IPS-20b (cell line): ENCODE measurements at regions not wholly inside any gene's neighbourhood (a gene's known extent, or its start where the extent isn't known, plus 50 kb on each side); places are given as distances from the start of the nearest gene placed in this dataset.

Source experiments
- H3K27ac ChIP-seq: one replicate; pipeline ENCODE4 v1.5.1; 2013; ENCODE audit warnings: low read length
- H3K27me3 ChIP-seq: 2 replicates; pipeline ENCODE4 v1.6.1; 2013; ENCODE audit warnings: mild to moderate bottlenecking, low read length, inconsistent platforms; ENCODE audit not compliant: insufficient read depth
- H3K36me3 ChIP-seq: 2 replicates; pipeline ENCODE4 v1.6.1; 2013; ENCODE audit warnings: low read depth, mild to moderate bottlenecking, inconsistent platforms, low read length, moderate library complexity; ENCODE audit not compliant: insufficient read depth
- H3K4me1 ChIP-seq: 2 replicates; pipeline ENCODE4 v1.6.1; 2013; ENCODE audit warnings: mild to moderate bottlenecking, control low read depth, inconsistent platforms, low read length, moderate library complexity; ENCODE audit not compliant: insufficient read depth
- H3K4me3 ChIP-seq: 2 replicates; pipeline ENCODE4 v1.5.1; 2013; ENCODE audit warnings: mild to moderate bottlenecking, low read length, inconsistent platforms
- H3K9ac ChIP-seq: 2 replicates; pipeline ENCODE4 v1.6.1; 2013; ENCODE audit warnings: low read depth, mild to moderate bottlenecking, inconsistent platforms, low read length, moderate library complexity
- H3K9me3 ChIP-seq: 2 replicates; pipeline ENCODE4 v1.6.1; 2013; ENCODE audit warnings: mild to moderate bottlenecking, low read depth, low read length, inconsistent platforms; ENCODE audit not compliant: insufficient read depth

- H3K4me3 ChIP-seq, result no peak overlapping the region
- no peaks in the 10 kb centered on the region for H3K9me3 ChIP-seq
- no peak overlapping the region for H3K27ac ChIP-seq
- H3K9ac ChIP-seq, result no peak overlapping the region
- H3K27me3 ChIP-seq, result no peaks in the 10 kb centered on the region
- H3K4me1 ChIP-seq, result peaks cover 19% of the 10 kb centered on the region
- no peaks in the 10 kb centered on the region for H3K36me3 ChIP-seq
These were observed 462.3 kb upstream of the MEX3C start for GRCh38 chr18:51659781-51660180.

DNA sequence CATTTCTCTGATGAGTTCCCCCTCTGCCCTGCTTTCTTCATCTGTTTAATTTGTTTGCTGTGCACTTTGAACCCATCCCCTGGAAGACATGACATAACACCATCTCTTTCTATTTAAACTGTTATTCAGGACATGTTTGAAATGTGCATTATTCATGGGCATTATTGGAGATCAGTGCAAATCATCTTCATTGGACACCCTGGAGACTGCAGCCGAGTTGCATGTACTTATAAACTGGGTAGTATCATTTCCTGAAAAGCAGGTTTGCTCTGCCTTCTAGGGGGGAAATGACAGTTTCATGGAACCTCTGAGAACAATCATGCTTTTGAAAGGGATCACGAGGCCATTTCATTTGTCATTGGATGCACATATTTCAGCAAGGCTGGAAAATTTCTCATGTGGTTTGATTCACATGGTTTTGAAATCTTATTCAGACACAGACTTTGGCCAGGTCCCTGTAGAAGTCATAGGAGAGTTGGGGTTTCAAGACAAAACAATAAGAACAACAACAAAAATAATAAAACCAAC is 462.8 kb upstream of the MEX3C start:
- Histone ChIP-seq H3K36me3 (no peaks in the 10 kb centered on the region), H3K4me3 (no peak overlapping the region), H3K9me3 (no peaks in the 10 kb centered on the region), H3K27ac (no peak overlapping the region), H3K27me3 (no peaks in the 10 kb centered on the region), H3K4me1 (peaks cover 15% of the 10 kb centered on the region), H3K9ac (no peak overlapping the region)

GRCh38 chr18:51664236-51664635 is 466.8 kb upstream of the MEX3C start:
- Histone ChIP-seq H3K36me3 (no peaks in the 10 kb centered on the region), H3K4me1 (no peaks in the 10 kb centered on the region), H3K9me3 (no peaks in the 10 kb centered on the region), H3K27me3 (no peaks in the 10 kb centered on the region), H3K4me3 (no peak overlapping the region), H3K9ac (no peak overlapping the region), H3K27ac (no peak overlapping the region)

- Histone ChIP-seq H3K27ac (no peak overlapping the region), H3K36me3 (no peaks in the 10 kb centered on the region), H3K9me3 (no peaks in the 10 kb centered on the region), H3K27me3 (no peaks in the 10 kb centered on the region), H3K4me3 (no peak overlapping the region), H3K9ac (no peak overlapping the region), H3K4me1 (no peaks in the 10 kb centered on the region)
These were observed 469.3 kb upstream of the MEX3C start for GRCh38 chr18:51666763-51667191.

- no peaks in the 10 kb centered on the region for H3K4me1 ChIP-seq
- no peaks in the 10 kb centered on the region for H3K9me3 ChIP-seq
- no peak overlapping the region for H3K9ac ChIP-seq
- H3K36me3 ChIP-seq, result no peaks in the 10 kb centered on the region
- no peak overlapping the region for H3K27ac ChIP-seq
- H3K27me3 ChIP-seq, result no peaks in the 10 kb centered on the region
- no peak overlapping the region for H3K4me3 ChIP-seq
These were observed 470.6 kb upstream of the MEX3C start for GRCh38 chr18:51668101-51668500.

DNA sequence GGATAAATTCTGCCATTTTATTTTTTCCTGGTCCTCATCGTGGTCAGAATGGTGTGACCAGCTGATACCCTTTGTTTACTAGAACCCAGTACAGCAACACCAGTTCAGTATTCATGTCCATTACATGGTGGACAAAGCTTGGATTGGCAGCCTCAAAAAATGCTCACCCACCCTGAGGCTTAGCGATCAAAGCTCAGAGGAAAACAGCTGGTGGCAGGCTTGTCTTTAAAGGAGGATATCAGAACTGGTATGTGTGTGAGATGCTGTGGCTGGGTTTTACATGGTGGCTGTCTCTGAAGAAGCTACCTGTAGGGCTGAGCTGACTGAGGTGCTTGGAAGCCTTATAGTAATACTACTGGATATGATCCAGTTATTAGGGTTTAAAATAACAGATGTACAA is 471.1 kb upstream of the MEX3C start:
- no peak overlapping the region for H3K9ac ChIP-seq
- H3K27ac ChIP-seq, result no peak overlapping the region
- no peaks in the 10 kb centered on the region for H3K4me1 ChIP-seq
- no peaks in the 10 kb centered on the region for H3K9me3 ChIP-seq
- no peak overlapping the region for H3K4me3 ChIP-seq
- H3K27me3 ChIP-seq, result no peaks in the 10 kb centered on the region
- H3K36me3 ChIP-seq, result no peaks in the 10 kb centered on the region

- H3K4me1 ChIP-seq, result no peaks in the 10 kb centered on the region
- no peaks in the 10 kb centered on the region for H3K27me3 ChIP-seq
- no peak overlapping the region for H3K9ac ChIP-seq
- H3K27ac ChIP-seq, result no peak overlapping the region
- no peaks in the 10 kb centered on the region for H3K9me3 ChIP-seq
- H3K36me3 ChIP-seq, result no peaks in the 10 kb centered on the region
- no peak overlapping the region for H3K4me3 ChIP-seq
These were observed 489.1 kb upstream of the MEX3C start for GRCh38 chr18:51686590-51686989.

GRCh38 chr18:51687845-51688585 is 490.5 kb upstream of the MEX3C start:
- no peak overlapping the region for H3K4me3 ChIP-seq
- no peak overlapping the region for H3K27ac ChIP-seq
- no peaks in the 10 kb centered on the region for H3K27me3 ChIP-seq
- H3K9ac ChIP-seq, result no peak overlapping the region
- H3K36me3 ChIP-seq, result no peaks in the 10 kb centered on the region
- H3K4me1 ChIP-seq, result no peaks in the 10 kb centered on the region
- no peaks in the 10 kb centered on the region for H3K9me3 ChIP-seq

DNA sequence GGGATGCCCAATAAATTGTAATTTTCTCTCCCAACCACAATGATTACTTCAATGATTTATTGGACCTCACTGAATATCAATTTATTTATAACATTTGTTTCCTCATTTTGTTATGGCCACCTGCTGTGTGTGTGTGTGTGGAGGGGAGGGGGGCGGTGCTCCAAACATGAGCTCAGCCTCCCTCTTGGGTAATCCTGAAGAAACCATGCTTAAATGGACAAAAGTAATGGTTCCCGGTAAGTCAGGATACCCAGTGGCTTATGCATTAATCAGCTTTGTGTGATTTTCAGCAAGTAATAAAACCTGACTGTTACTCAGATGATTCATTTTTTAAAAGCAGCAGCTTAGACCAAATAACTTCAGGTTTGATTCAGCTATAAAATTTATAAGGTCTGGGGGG is 495.1 kb upstream of the MEX3C start:
- H3K4me1 ChIP-seq, result no peaks in the 10 kb centered on the region

DNA sequence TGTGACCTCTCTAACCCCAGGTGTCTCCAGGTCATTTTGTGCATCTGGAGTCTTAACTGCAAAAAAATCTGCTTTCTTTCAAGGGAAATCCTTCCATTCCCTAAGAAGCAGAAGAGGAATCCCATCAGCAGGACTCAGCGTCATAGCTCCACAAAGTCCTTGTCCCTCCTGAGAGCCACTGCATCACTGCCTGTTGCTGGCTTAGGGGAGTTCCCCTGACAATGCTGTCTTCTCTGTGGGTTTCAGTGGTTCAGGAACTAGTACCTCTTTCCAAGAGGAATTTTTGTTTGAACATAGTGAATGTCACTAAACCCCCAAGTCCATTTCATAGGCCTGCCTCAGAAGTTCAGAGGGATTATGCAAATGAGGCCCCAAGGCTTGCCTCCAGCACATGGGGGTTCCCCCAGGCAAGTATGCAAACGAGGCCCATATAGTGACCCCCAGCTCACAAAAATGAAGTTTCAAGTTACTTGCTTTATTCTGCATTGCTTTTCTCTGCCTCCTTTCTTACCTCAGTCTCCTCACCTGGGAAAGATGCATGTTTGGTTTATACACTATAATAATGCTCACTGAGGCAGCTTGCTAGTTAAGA is 513.9 kb upstream of the MEX3C start:
- Histone ChIP-seq H3K36me3 (no peaks in the 10 kb centered on the region), H3K4me3 (no peak overlapping the region), H3K27ac (no peak overlapping the region), H3K9me3 (peaks cover 13% of the 10 kb centered on the region), H3K4me1 (peaks cover 15% of the 10 kb centered on the region; the same call in 1 of the 2 replicates), H3K27me3 (no peaks in the 10 kb centered on the region), H3K9ac (no peak overlapping the region)

More for the DNA sequence above, 495.1 kb upstream of the MEX3C start:
- H3K4me3 ChIP-seq, result no peak overlapping the region
- H3K9ac ChIP-seq, result no peak overlapping the region
- no peaks in the 10 kb centered on the region for H3K36me3 ChIP-seq
- no peak overlapping the region for H3K27ac ChIP-seq
- no peaks in the 10 kb centered on the region for H3K27me3 ChIP-seq
- H3K9me3 ChIP-seq, result no peaks in the 10 kb centered on the region

DNA sequence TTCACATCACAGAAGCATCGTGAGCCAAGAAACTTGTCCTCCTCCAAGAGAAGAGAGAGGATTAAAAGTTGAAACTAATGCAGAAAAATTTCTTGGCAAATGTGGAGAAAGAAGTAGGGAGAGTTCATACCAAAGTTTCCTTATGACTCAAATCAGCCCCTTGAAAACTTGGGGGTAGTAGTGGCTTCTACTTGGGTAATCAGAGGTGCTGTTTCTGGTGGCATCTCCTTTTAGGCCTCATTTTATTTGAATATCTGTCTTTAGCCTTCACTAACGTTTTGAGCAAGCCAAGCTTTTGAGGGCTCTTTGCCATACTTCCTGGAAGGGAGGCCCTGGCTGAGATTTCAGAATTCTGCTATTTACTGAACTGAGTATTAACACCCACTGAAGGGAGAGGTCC is 515.3 kb upstream of the MEX3C start:
- no peaks in the 10 kb centered on the region; the same call in 1 of the 2 replicates for H3K9me3 ChIP-seq

DNA sequence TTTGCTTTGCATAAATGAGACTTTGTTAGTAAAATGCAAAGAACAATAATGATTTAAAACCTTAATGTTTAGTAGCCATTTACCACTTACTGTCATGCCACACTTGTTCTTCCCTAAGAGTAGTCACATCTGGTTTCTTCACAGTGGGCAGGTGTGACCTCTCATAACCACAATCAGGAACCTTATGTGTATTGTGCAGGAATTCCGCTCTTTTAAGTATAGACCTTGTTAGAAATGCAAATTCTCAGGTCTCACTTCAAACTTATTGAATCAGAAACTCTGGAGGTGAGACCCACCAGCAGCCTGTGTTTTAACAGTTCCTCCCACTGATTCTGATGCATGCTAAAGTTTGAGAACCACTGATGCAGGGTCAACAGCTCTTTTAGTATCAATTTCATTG is 518.8 kb upstream of the MEX3C start:
- Histone ChIP-seq H3K9me3 (no peaks in the 10 kb centered on the region; the same call in 1 of the 2 replicates), H3K27ac (no peak overlapping the region), H3K4me3 (no peak overlapping the region), H3K9ac (no peak overlapping the region), H3K36me3 (no peaks in the 10 kb centered on the region), H3K27me3 (no peaks in the 10 kb centered on the region), H3K4me1 (peaks cover 14% of the 10 kb centered on the region; the same call in 1 of the 2 replicates)

More for the DNA sequence above, 515.3 kb upstream of the MEX3C start:
- Histone ChIP-seq H3K9ac (no peak overlapping the region), H3K27me3 (no peaks in the 10 kb centered on the region), H3K4me3 (no peak overlapping the region), H3K4me1 (peaks cover 15% of the 10 kb centered on the region; the same call in 1 of the 2 replicates), H3K36me3 (no peaks in the 10 kb centered on the region), H3K27ac (no peak overlapping the region)
